Esophagus squamous epithelium (tissue), 5 donors: ENCODE measurements at regions not wholly inside any gene's neighbourhood (a gene's known extent, or its start where the extent isn't known, plus 50 kb on each side); places are given as distances from the start of the nearest gene placed in this dataset.
A peak's percentile ranks its signal among the peaks of the same experiment; 100 is the strongest.

ENCODE experiments used
- DNase-seq: peaks from one replicate; lab custom pipeline; 2025; lab: John Stamatoyannopoulos, UW
- H3K27ac ChIP-seq, 4 donors: fragments of 200-600 bp; sonication (generic); one replicate each; pipeline ENCODE4 v1.5.1; 2016 to 2019; ENCODE audit warnings: mild to moderate bottlenecking in 1 of 4
- H3K27me3 ChIP-seq, 4 donors: fragments of 200-600 bp; sonication (generic); 1 replicate in 3 of 4; 2 replicates in 1 of 4; pipeline versions ENCODE4 v1.5.1 to v1.6.0; 2017 to 2021; ENCODE audit warnings: antibody characterized with exemption in 1 of 4
- H3K36me3 ChIP-seq, 3 donors: fragments of 200-600 bp; sonication (generic); one replicate each; pipeline ENCODE4 v1.5.1; 2016 to 2019
- H3K4me1 ChIP-seq, 3 donors: fragments of 200-600 bp; sonication (generic); one replicate each; pipeline ENCODE4 v1.5.1; 2017 to 2019
- H3K4me3 ChIP-seq, 4 donors: fragments of 200-600 bp; sonication (generic); 1 replicate in 3 of 4; 2 replicates in 1 of 4; pipeline ENCODE4 v1.5.1; 2016 to 2019; ENCODE audit warnings: mild to moderate bottlenecking in 2 of 4, moderate library complexity in 1 of 4
- H3K9me3 ChIP-seq, 3 donors: fragments of 200-600 bp; sonication (generic); one replicate each; pipeline ENCODE4 v1.5.1; 2016 to 2019
- POLR2A ChIP-seq, 4 donors: fragments of 450-650 bp; IDR thresholded peaks; one replicate each; pipeline ENCODE4 v1.6.1; 2017; ENCODE audit warnings: antibody characterized with exemption in 4 of 4, mild to moderate bottlenecking in 4 of 4, moderate library complexity in 3 of 4
- WGBS, 2 donors: methylation state at CpG; one replicate each; pipeline ENCODE4 v1.1.5; 2018; 5-methylcytosine and 5-hydroxymethylcytosine counted together
- intact Hi-C: fragments of 100-400 bp; cut with DNase I; formaldehyde crosslinking; loops from one replicate; pipeline ENCODE4 v1.15.0; 2022
- TF ChIP-seq, protein P1 (sequence below), 6 experiments: fragments of 450-650 bp in 4 of 6; fragments of 200-600 bp in 2 of 6; sonication (generic) in 2 of 6; IDR thresholded peaks; one replicate each; pipeline ENCODE4 v1.5.1; 2016 to 2019; ENCODE audit warnings: antibody characterized with exemption in 6 of 6, mild to moderate bottlenecking in 4 of 6, moderate library complexity in 4 of 6
- donor health status: DM: yes; HTN: yes; CAD: no.

GRCh38 chr2:236706288-236706687, 136.7 kb downstream of the ACKR3 start:
- no peak for DNase-seq
- intact Hi-C loops = no loop called here
- no peaks in the 10 kb centered on the region for H3K36me3 ChIP-seq
- TF ChIP-seq POLR2A (IDR thresholded peaks at IDR 0.05) = no peak
- no peaks in the 10 kb centered on the region for H3K9me3 ChIP-seq
- H3K4me3 ChIP-seq = no peak overlapping the region
- no peaks in the 10 kb centered on the region for H3K27me3 ChIP-seq
- 68 to 71% methylated on average over 4 to 7 of the region's 7 CpGs for WGBS, 2 donors
- peaks cover 0 to 33% (median 0%) of the 10 kb centered on the region in 3 donors for H3K4me1 ChIP-seq
- H3K27ac ChIP-seq = no peak overlapping the region

GRCh38 chr2:236706803-236707202, 137.2 kb downstream of the ACKR3 start:
- no peaks in the 10 kb centered on the region for H3K27me3 ChIP-seq
- H3K36me3 ChIP-seq = no peaks in the 10 kb centered on the region
- H3K9me3 ChIP-seq = no peaks in the 10 kb centered on the region
- no peak for TF ChIP-seq POLR2A (IDR thresholded peaks at IDR 0.05)
- TF ChIP-seq, protein P1, sequence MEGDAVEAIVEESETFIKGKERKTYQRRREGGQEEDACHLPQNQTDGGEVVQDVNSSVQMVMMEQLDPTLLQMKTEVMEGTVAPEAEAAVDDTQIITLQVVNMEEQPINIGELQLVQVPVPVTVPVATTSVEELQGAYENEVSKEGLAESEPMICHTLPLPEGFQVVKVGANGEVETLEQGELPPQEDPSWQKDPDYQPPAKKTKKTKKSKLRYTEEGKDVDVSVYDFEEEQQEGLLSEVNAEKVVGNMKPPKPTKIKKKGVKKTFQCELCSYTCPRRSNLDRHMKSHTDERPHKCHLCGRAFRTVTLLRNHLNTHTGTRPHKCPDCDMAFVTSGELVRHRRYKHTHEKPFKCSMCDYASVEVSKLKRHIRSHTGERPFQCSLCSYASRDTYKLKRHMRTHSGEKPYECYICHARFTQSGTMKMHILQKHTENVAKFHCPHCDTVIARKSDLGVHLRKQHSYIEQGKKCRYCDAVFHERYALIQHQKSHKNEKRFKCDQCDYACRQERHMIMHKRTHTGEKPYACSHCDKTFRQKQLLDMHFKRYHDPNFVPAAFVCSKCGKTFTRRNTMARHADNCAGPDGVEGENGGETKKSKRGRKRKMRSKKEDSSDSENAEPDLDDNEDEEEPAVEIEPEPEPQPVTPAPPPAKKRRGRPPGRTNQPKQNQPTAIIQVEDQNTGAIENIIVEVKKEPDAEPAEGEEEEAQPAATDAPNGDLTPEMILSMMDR (IDR thresholded peaks at IDR 0.05) = no peak
- intact Hi-C loops = no loop called here
- H3K4me3 ChIP-seq = no peak overlapping the region
- H3K4me1 ChIP-seq = peaks cover 0 to 38% (median 2%) of the 10 kb centered on the region in 3 donors
- H3K27ac ChIP-seq = no peak overlapping the region
- no peak for DNase-seq

DNA sequence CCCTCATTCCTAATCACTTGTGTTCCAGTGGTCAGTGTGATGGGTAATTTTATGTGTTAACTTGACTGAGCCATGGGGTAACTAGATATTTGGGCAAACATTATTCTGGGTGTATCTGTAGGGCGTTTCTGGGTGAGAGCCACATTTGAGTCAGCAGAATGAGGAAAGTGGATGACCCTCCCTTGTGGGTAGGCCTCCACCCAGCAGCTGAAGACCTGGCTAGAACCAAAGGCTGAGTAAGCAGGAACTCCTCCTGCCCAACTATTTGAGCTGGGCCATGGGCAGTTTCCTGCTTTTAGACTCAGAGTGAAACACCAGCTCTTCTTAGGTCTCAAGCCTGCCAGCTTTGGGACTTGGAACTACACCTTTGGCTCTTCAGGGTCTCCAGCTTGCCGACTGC, 141.8 kb downstream of the ACKR3 start:
- H3K27me3 ChIP-seq = no peaks in the 10 kb centered on the region
- H3K4me3 ChIP-seq = no peak overlapping the region
- TF ChIP-seq POLR2A (IDR thresholded peaks at IDR 0.05) = no peak
- TF ChIP-seq, protein P1 (IDR thresholded peaks at IDR 0.05) = no peak
- peaks cover 0 to 65% (median 26%) of the 10 kb centered on the region in 3 donors for H3K4me1 ChIP-seq
- intact Hi-C loops = no loop called here
- 65 to 86% methylated on average over 1 to 2 of the region's 2 CpGs for WGBS, 2 donors
- DNase-seq = no peak
- no peaks in the 10 kb centered on the region for H3K9me3 ChIP-seq
- H3K27ac ChIP-seq = peak overlapping the region; percentile 61 to 82 (median 72)
- no peaks in the 10 kb centered on the region for H3K36me3 ChIP-seq

GRCh38 chr2:236712304-236712703, 142.7 kb downstream of the ACKR3 start:
- Histone ChIP-seq H3K36me3 (no peaks in the 10 kb centered on the region), H3K4me3 (no peak overlapping the region), H3K27ac (peak overlapping the region; percentile 61 to 82 (median 72)), H3K4me1 (peaks cover 0 to 63% (median 26%) of the 10 kb centered on the region in 3 donors), H3K9me3 (no peaks in the 10 kb centered on the region), H3K27me3 (no peaks in the 10 kb centered on the region)
- DNase-seq = no peak
- no peak for TF ChIP-seq POLR2A (IDR thresholded peaks at IDR 0.05)
- TF ChIP-seq, protein P1 (IDR thresholded peaks at IDR 0.05) = no peak
- intact Hi-C loops = no loop called here
- 75 to 82% methylated on average over 1 of the region's 1 CpG for WGBS, 2 donors

GRCh38 chr2:236712961-236713673, 143.5 kb downstream of the ACKR3 start:
- H3K27me3 ChIP-seq = no peaks in the 10 kb centered on the region
- peaks cover 0 to 63% (median 26%) of the 10 kb centered on the region in 3 donors for H3K4me1 ChIP-seq
- peak overlapping the region in 2 of 4 donors; percentile 79 to 82 for H3K27ac ChIP-seq
- no peak overlapping the region for H3K4me3 ChIP-seq
- no peaks in the 10 kb centered on the region for H3K36me3 ChIP-seq
- intact Hi-C loops = no loop called here
- TF ChIP-seq, protein P1 (IDR thresholded peaks at IDR 0.05) = no peak
- no peak for TF ChIP-seq POLR2A (IDR thresholded peaks at IDR 0.05)
- 77 to 87% methylated on average over 4 to 6 of the region's 8 CpGs for WGBS, 2 donors
- no peak for DNase-seq
- no peaks in the 10 kb centered on the region for H3K9me3 ChIP-seq
